GM18505 (cell line): ENCODE measurements at regions not wholly inside any gene's neighbourhood (a gene's known extent, or its start where the extent isn't known, plus 50 kb on each side); places are given as distances from the start of the nearest gene placed in this dataset.

Experiments used
- ATAC-seq: cut with Tn5 transposase; IDR thresholded peaks from one replicate; pipeline ENCODE4 v1.9.1; 2021; ENCODE audit not compliant: unreplicated experiment
- POLR2A ChIP-seq: IDR thresholded peaks from 4 replicates; pipeline ENCODE4 v1.6.1; 2011; ENCODE audit warnings: borderline replicate concordance; ENCODE audit not compliant: insufficient read depth, insufficient read length; ENCODE audit errors: extremely low read depth

GRCh38 chr3:29072611-29073010 is 208.3 kb upstream of the RBMS3 start:
- TF ChIP-seq POLR2A = no peak
- ATAC-seq = no peak

DNA sequence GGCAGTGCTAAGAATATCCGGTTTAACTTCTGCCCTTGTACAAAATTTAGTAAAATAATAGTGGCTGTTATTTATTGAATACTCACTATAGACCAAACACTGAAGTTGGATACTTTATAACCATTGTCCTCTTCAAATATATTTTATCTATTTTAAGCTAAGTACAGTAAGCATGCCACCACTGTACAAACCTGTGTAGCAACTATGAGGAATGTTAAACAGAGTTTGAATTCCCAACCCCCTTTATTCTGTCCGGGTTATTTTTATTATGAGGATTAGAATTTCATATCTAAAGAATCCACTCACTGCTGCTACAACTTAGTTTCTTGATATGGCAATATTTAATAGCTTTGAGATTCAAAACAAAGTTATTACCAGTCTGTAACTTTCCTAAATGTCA is 203.5 kb upstream of the RBMS3 start:
- no peak for TF ChIP-seq POLR2A
- no peak for ATAC-seq

- ATAC-seq = no peak
- TF ChIP-seq POLR2A = no peak
These were observed 201.5 kb upstream of the RBMS3 start for GRCh38 chr3:29079358-29079757.

GRCh38 chr3:29080967-29081366 is 199.9 kb upstream of the RBMS3 start:
- no peak for ATAC-seq
- no peak for TF ChIP-seq POLR2A

DNA sequence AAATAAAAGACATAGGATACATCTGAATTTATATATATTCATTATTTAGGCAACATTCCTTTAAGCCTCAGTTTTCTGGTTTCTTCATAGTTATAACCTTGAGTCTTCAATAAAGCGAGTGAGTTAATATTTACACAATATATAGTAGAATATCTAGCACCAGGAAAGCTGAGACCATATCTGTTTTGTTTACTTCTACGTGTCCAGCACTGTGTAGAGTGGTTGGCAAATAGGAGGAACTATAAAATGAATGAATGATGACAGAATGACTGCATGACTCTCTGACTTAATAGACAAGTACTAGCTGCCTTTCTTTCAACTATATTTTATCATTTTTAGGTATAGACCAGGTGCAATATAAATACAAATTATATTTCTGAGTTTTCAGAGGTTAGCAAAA is 197.8 kb upstream of the RBMS3 start:
- no peak for ATAC-seq

GRCh38 chr3:29083676-29084075 is 197.2 kb upstream of the RBMS3 start:
- ATAC-seq = no peak
- TF ChIP-seq POLR2A = no peak

More for the DNA sequence above, 197.8 kb upstream of the RBMS3 start:
- no peak for TF ChIP-seq POLR2A

GRCh38 chr3:29088579-29088978 is 192.3 kb upstream of the RBMS3 start:
- no peak for TF ChIP-seq POLR2A
- no peak for ATAC-seq

- ATAC-seq = no peak
These were observed 189.8 kb upstream of the RBMS3 start for GRCh38 chr3:29090912-29091597.

GRCh38 chr3:29091599-29092189 is 189.2 kb upstream of the RBMS3 start:
- no peak for TF ChIP-seq POLR2A
- ATAC-seq = no peak

More at GRCh38 chr3:29090912-29091597, 189.8 kb upstream of the RBMS3 start:
- no peak for TF ChIP-seq POLR2A

GRCh38 chr3:29092348-29092747 is 188.5 kb upstream of the RBMS3 start:
- no peak for TF ChIP-seq POLR2A
- no peak for ATAC-seq

GRCh38 chr3:29099296-29099695 is 181.6 kb upstream of the RBMS3 start:
- TF ChIP-seq POLR2A = no peak
- ATAC-seq = no peak

DNA sequence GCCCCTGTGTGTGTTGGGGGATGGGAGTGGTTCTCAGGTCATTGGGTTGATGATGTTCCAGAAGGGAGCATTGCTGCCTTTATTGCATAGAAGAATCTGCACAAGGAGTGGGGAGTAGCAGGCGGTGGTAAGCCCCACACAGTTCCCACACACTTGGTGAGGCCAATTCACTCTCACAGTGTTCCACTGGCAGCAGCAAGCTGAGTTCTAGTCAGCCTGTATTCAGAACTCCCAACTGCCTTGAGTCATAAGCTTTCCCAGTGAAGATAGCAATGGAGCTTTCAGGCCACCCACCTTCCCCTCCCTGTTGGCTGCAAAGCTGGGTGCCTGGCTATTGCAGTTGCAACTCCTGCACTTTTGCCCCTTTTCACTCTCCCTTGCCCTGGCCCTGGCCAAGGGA is 181.1 kb upstream of the RBMS3 start:
- ATAC-seq = no peak
- TF ChIP-seq POLR2A = no peak

DNA sequence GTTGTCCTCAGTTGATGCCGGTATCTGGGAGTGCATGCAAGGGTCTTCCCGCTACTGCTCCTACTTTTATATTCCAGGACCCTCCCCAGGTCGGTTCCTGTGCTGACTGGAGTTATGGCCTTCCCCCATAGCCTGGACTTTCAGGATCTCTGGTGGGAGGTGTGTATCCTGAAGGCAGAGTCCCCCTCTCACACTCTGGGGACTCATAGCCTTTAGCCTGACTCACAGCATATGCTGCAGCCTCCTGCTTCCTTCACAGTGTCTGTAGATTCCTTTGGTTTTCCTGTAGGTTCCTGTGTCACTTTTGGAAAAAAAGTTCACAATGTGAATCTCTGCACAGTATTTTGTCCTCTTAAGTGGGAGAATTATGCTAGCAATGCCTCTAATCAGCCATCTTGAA is 180.6 kb upstream of the RBMS3 start:
- no peak for TF ChIP-seq POLR2A
- no peak for ATAC-seq

DNA sequence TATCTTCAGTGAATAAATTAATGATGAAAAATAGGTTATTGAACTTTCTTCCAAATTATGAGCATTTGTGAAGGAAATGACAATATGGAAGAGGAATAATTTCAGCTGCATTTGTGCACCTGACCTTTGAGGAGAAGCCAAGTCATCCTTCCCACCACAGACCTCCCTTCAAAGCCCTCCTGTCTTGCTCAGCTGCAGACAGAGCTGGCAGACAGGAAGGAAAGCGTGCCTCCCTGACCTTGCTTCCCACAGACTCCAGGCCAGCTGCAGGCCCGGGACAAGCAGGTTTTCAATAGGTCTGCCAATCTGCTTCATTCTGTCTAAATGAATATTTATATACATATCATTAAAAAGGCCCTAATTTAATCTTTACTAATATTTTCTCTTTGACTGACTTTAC is 152.9 kb upstream of the RBMS3 start:
- no peak for TF ChIP-seq POLR2A
- no peak for ATAC-seq
